SK-N-SH (cell line): ENCODE measurements at regions not wholly inside any gene's neighbourhood (a gene's known extent, or its start where the extent isn't known, plus 50 kb on each side); places are given as distances from the start of the nearest gene placed in this dataset.

Experiments used
- CTCF ChIA-PET: fragments of 300-600, 350-600 bp; formaldehyde crosslinking; extraction: SDS; loops from one replicate; lab custom pipeline; 2021; lab: Yijun Ruan, JAX
- POLR2A ChIA-PET: fragments of 350-600 bp; sonication (Branson Sonifier 250); formaldehyde crosslinking; extraction: SDS; loops from one replicate; lab custom pipeline; 2020; ENCODE audit warnings: antibody characterized with exemption, inconsistent platforms; lab: Yijun Ruan, JAX
- DNase-seq: peaks from one replicate; pipeline ENCODE4 v3.0.0; 2012
- H2AFZ ChIP-seq: fragments of 200-600 bp; sonication (generic); 2 replicates; pipeline ENCODE4 v1.8.1; 2016; ENCODE audit warnings: antibody characterized with exemption, mild to moderate bottlenecking, low read depth
- H3F3A ChIP-seq: fragments of 200-600 bp; sonication (generic); replicated peaks from 2 replicates; pipeline ENCODE3; 2016; ENCODE audit warnings: antibody characterized with exemption, mild to moderate bottlenecking; ENCODE audit not compliant: insufficient read depth
- H3K27ac ChIP-seq, 2 experiments: fragments of 200-500 bp in 1 of 2; fragments of 200-600 bp in 1 of 2; sonication (Bioruptor generic) in 1 of 2; sonication (generic), shearing (Covaris generic) in 1 of 2; 2 replicates each; pipeline versions ENCODE4 v1.5.1 to v1.6.1; 2014 to 2016; ENCODE audit warnings: low read depth in 2 of 2, inconsistent platforms in 1 of 2, low read length in 1 of 2, mild to moderate bottlenecking in 1 of 2, mixed read lengths in 1 of 2
- H3K27me3 ChIP-seq: fragments of 200-600 bp; sonication (generic), shearing (Covaris generic); 2 replicates; pipeline ENCODE4 v1.6.1; 2016; ENCODE audit warnings: mixed run types; ENCODE audit not compliant: insufficient read depth
- H3K36me3 ChIP-seq, 2 experiments: fragments of 200-500 bp in 1 of 2; fragments of 200-600 bp in 1 of 2; sonication (Bioruptor generic) in 1 of 2; sonication (generic) in 1 of 2; replicated peaks in 1 of 2; 2 replicates each; pipeline versions ENCODE3 to v1.5.1; 2014 to 2016; ENCODE audit warnings: low read length in 1 of 2, mild to moderate bottlenecking in 1 of 2; ENCODE audit not compliant: insufficient read depth in 2 of 2, control insufficient read depth in 1 of 2
- H3K4me1 ChIP-seq, 2 experiments: fragments of 200-500 bp in 1 of 2; fragments of 200-600 bp in 1 of 2; sonication (Bioruptor generic) in 1 of 2; sonication (generic), shearing (Covaris generic) in 1 of 2; 2 replicates each; pipeline versions ENCODE4 v1.5.1 to v1.6.1; 2014 to 2016; ENCODE audit warnings: low read depth in 1 of 2, low read length in 1 of 2, mixed run types in 1 of 2; ENCODE audit not compliant: insufficient read depth in 2 of 2, control insufficient read depth in 1 of 2
- H3K4me2 ChIP-seq: fragments of 200-600 bp; sonication (generic), shearing (Covaris generic); 2 replicates; pipeline ENCODE4 v1.6.1; 2017; ENCODE audit warnings: mixed run types
- H3K4me3 ChIP-seq, 2 experiments: fragments of 200-500 bp in 1 of 2; fragments of 200-600 bp in 1 of 2; sonication (Bioruptor generic) in 1 of 2; sonication (generic), shearing (Covaris generic) in 1 of 2; 2 replicates each; pipeline versions ENCODE4 v1.5.1 to v1.8.1; 2014 to 2016; ENCODE audit warnings: low read depth in 2 of 2, inconsistent platforms in 1 of 2, low read length in 1 of 2, mild to moderate bottlenecking in 1 of 2, mixed read lengths in 1 of 2, moderate library complexity in 1 of 2
- H3K79me2 ChIP-seq: fragments of 200-600 bp; sonication (generic); 2 replicates; pipeline ENCODE4 v1.8.1; 2017; ENCODE audit warnings: mild to moderate bottlenecking; ENCODE audit not compliant: insufficient read depth
- H3K9ac ChIP-seq: fragments of 200-600 bp; sonication (generic); 2 replicates; pipeline ENCODE4 v1.6.1; 2017; ENCODE audit warnings: mixed run types
- H3K9me2 ChIP-seq: fragments of 200-600 bp; sonication (generic); 2 replicates; pipeline ENCODE4 v1.6.1; 2017; ENCODE audit warnings: mixed run types
- H3K9me3 ChIP-seq: fragments of 200-600 bp; sonication (generic); 2 replicates; pipeline ENCODE4 v1.6.1; 2017; ENCODE audit warnings: mixed run types, mild to moderate bottlenecking, moderate library complexity
- H4K20me1 ChIP-seq: fragments of 200-600 bp; sonication (generic); 2 replicates; pipeline ENCODE4 v1.6.1; 2017; ENCODE audit warnings: mild to moderate bottlenecking, mixed run types; ENCODE audit not compliant: insufficient read depth
- ELF1 ChIP-seq: IDR thresholded peaks from 2 replicates; pipeline ENCODE4 v1.4.0; 2012
- EP300 ChIP-seq, 2 experiments: IDR thresholded peaks; 2 replicates each; pipeline versions ENCODE4 v1.4.0 to v1.6.1; 2012; ENCODE audit warnings: borderline replicate concordance in 1 of 2, low read depth in 1 of 2, low read length in 1 of 2
- FOSL2 ChIP-seq: IDR thresholded peaks from 2 replicates; pipeline ENCODE4 v1.4.0; 2012; ENCODE audit warnings: low read depth, mild to moderate bottlenecking, moderate library complexity, borderline replicate concordance
- FOXJ3 ChIP-seq: sonication (generic); formaldehyde crosslinking; IDR thresholded peaks from 2 replicates; pipeline ENCODE4 v1.5.1; 2020; ENCODE audit warnings: mild to moderate bottlenecking, missing genetic modification reagents
- FOXM1 ChIP-seq: IDR thresholded peaks from 2 replicates; pipeline ENCODE4 v1.4.0; 2012; ENCODE audit warnings: low read depth, mild to moderate bottlenecking
- JUND ChIP-seq: IDR thresholded peaks from 2 replicates; pipeline ENCODE4 v1.4.0; 2012
- NRF1 ChIP-seq: IDR thresholded peaks from 2 replicates; pipeline ENCODE4 v1.6.1; 2012; ENCODE audit warnings: low read depth, mild to moderate bottlenecking, low read length
- RAD21 ChIP-seq: IDR thresholded peaks from 2 replicates; pipeline ENCODE4 v1.6.1; 2012; ENCODE audit warnings: mild to moderate bottlenecking, low read length
- RFX5 ChIP-seq: IDR thresholded peaks from 2 replicates; pipeline ENCODE4 v1.6.1; 2012; ENCODE audit warnings: mild to moderate bottlenecking, improper control_type of control experiment, low read length
- RXRA ChIP-seq: IDR thresholded peaks from 2 replicates; pipeline ENCODE4 v1.4.0; 2012; ENCODE audit warnings: low read depth, mild to moderate bottlenecking, borderline replicate concordance
- SIN3A ChIP-seq: IDR thresholded peaks from 2 replicates; pipeline ENCODE4 v1.6.1; 2012; ENCODE audit warnings: low read depth, mild to moderate bottlenecking, low read length, moderate library complexity, borderline replicate concordance
- TAF1 ChIP-seq: IDR thresholded peaks from 2 replicates; pipeline ENCODE4 v1.6.1; 2012; ENCODE audit warnings: low read depth, mild to moderate bottlenecking, low read length, moderate library complexity, borderline replicate concordance
- WGBS: methylation state at CpG from one replicate; pipeline ENCODE4 v1.1.6; 2017; ENCODE audit warnings: low lambda C conversion rate; 5-methylcytosine and 5-hydroxymethylcytosine counted together
- TF ChIP-seq, protein P1 (sequence below): IDR thresholded peaks from 2 replicates; pipeline ENCODE4 v1.4.0; 2012; ENCODE audit warnings: low read depth, borderline replicate concordance
- TF ChIP-seq, protein P2 (sequence below): IDR thresholded peaks from 2 replicates; pipeline ENCODE4 v1.4.0; 2012; ENCODE audit warnings: low read depth
- TF ChIP-seq, protein P3 (sequence below): fragments of 150-350 bp; IDR thresholded peaks from 2 replicates; pipeline ENCODE4 v1.6.1; 2017; ENCODE audit warnings: antibody characterized with exemption, low read length, low read depth, borderline replicate concordance
- TF ChIP-seq, protein P4 (sequence below): IDR thresholded peaks from 2 replicates; pipeline ENCODE4 v1.4.0; 2012; ENCODE audit warnings: low read depth, borderline replicate concordance

DNA sequence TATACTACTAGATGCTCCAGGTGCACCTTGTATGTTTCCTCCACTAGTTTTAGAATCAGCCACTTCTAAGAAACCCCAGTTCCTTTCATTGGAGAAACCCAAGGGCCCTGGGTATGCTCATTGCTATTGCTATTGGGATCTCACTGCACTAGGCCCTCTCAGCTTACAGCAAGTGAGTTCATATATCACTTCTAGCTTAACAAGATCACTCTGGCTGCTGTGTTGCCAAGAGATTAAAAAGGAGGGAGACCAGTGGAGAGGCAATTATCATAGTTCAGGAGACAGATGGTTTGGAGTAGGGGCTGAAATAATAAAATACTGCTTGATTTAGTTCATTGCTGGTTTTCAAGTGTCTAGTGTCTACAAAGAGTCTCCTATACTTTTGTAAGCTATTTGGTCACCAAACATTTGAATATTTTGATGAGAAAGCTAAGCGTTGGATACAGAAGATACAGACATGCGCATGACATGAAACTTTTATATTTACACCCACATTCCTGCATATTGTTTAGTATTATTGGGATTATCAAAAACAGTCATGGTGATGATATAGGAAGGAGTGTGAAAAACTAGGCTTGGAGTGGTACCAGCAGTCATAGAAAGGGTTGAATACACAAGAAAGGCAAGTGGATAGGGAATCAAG is 671.9 kb downstream of the ADGRL2 start:
- ChIA-PET CTCF (interaction anchor here (0.6 kb wide), 1 partner anchor 162 kb away, joined by 3 read pairs; no protein-coding TSS in a partner anchor), POLR2A (no interaction called here)
- H3K27me3 ChIP-seq = no peaks in the 10 kb centered on the region
- H3K4me1 ChIP-seq = no peaks in the 10 kb centered on the region
- no peaks in the 10 kb centered on the region for H3F3A ChIP-seq
- H3K9ac ChIP-seq = no peak overlapping the region
- DNase-seq = no peak
- H3K4me2 ChIP-seq = no peak overlapping the region
- H3K27ac ChIP-seq = no peak overlapping the region
- H3K4me3 ChIP-seq = no peak overlapping the region
- H3K9me3 ChIP-seq = no peaks in the 10 kb centered on the region
- no peaks in the 10 kb centered on the region for H3K36me3 ChIP-seq
- no peaks in the 10 kb centered on the region for H3K79me2 ChIP-seq
- H2AFZ ChIP-seq = no peak overlapping the region
- H4K20me1 ChIP-seq = no peaks in the 10 kb centered on the region
- no peak for TF ChIP-seq JUND
- TF ChIP-seq, protein P1, sequence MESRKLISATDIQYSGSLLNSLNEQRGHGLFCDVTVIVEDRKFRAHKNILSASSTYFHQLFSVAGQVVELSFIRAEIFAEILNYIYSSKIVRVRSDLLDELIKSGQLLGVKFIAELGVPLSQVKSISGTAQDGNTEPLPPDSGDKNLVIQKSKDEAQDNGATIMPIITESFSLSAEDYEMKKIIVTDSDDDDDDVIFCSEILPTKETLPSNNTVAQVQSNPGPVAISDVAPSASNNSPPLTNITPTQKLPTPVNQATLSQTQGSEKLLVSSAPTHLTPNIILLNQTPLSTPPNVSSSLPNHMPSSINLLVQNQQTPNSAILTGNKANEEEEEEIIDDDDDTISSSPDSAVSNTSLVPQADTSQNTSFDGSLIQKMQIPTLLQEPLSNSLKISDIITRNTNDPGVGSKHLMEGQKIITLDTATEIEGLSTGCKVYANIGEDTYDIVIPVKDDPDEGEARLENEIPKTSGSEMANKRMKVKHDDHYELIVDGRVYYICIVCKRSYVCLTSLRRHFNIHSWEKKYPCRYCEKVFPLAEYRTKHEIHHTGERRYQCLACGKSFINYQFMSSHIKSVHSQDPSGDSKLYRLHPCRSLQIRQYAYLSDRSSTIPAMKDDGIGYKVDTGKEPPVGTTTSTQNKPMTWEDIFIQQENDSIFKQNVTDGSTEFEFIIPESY = no peak
- no peak for TF ChIP-seq FOXJ3 (CRISPR knock-in tag)
- no peak for TF ChIP-seq RAD21
- TF ChIP-seq, protein P2, sequence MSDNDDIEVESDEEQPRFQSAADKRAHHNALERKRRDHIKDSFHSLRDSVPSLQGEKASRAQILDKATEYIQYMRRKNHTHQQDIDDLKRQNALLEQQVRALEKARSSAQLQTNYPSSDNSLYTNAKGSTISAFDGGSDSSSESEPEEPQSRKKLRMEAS = no peak
- no peak for TF ChIP-seq ELF1
- no peaks in the 10 kb centered on the region for H3K9me2 ChIP-seq
- WGBS = 80% methylated on average over 2 of the region's 2 CpGs

DNA sequence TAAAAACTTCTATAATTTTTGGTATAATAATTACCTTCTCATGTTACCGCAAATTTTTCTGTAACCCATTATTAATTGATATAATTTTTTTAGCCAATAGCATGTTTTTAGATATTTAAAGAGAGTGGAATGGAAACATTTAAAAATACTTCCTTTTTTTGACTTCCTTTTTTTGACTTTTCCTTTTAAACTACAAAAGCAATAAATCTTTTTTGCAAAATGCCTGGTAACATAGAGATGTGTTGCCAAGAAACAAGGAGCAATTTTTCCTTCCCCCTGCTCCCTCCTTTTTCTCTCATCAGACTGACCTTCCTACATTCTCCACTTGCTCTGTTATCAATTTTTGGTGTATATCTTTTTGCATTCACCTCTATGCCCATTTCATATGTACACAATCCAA is 666.2 kb downstream of the ADGRL2 start:
- no peak overlapping the region for H3K9ac ChIP-seq
- H3K4me1 ChIP-seq = no peaks in the 10 kb centered on the region
- no peaks in the 10 kb centered on the region for H3F3A ChIP-seq
- H3K27me3 ChIP-seq = no peaks in the 10 kb centered on the region
- H3K79me2 ChIP-seq = no peaks in the 10 kb centered on the region
- TF ChIP-seq RAD21 = no peak
- TF ChIP-seq TAF1 = no peak
- TF ChIP-seq FOXM1 = no peak
- no peak for TF ChIP-seq RFX5
- no peak for TF ChIP-seq FOSL2
- no peak for TF ChIP-seq EP300 (IDR thresholded peaks at IDR 0.05; ENCODE audit: borderline replicate concordance in 1 of 2, low read depth in 1 of 2, low read length in 1 of 2)
- TF ChIP-seq, protein P3, sequence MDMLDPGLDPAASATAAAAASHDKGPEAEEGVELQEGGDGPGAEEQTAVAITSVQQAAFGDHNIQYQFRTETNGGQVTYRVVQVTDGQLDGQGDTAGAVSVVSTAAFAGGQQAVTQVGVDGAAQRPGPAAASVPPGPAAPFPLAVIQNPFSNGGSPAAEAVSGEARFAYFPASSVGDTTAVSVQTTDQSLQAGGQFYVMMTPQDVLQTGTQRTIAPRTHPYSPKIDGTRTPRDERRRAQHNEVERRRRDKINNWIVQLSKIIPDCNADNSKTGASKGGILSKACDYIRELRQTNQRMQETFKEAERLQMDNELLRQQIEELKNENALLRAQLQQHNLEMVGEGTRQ = no peak
- TF ChIP-seq, protein P4, sequence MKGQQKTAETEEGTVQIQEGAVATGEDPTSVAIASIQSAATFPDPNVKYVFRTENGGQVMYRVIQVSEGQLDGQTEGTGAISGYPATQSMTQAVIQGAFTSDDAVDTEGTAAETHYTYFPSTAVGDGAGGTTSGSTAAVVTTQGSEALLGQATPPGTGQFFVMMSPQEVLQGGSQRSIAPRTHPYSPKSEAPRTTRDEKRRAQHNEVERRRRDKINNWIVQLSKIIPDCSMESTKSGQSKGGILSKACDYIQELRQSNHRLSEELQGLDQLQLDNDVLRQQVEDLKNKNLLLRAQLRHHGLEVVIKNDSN = no peak
- no peak for TF ChIP-seq SIN3A
- TF ChIP-seq NRF1 = no peak
- TF ChIP-seq RXRA = no peak
- no peak overlapping the region for H3K27ac ChIP-seq
- no peak overlapping the region for H3K4me2 ChIP-seq
- H3K9me3 ChIP-seq = no peaks in the 10 kb centered on the region
- ChIA-PET CTCF (no interaction called here), POLR2A (no interaction called here)
- DNase-seq = no peak
- 83% methylated on average over 1 of the region's 1 CpG for WGBS
- no peak overlapping the region for H3K4me3 ChIP-seq
- no peaks in the 10 kb centered on the region for H3K36me3 ChIP-seq
- no peaks in the 10 kb centered on the region for H3K9me2 ChIP-seq
- H4K20me1 ChIP-seq = no peaks in the 10 kb centered on the region
- H2AFZ ChIP-seq = no peak overlapping the region
